ENCODE measurements at regions not wholly inside any gene's neighbourhood (a gene's known extent, or its start where the extent isn't known, plus 50 kb on each side); places are given as distances from the start of the nearest gene placed in this dataset.
"Not testable (repeated sequence)": the region's sequence is repeated elsewhere in the genome, so short reads cannot be mapped to it uniquely, and the experiment has no call there.

DNA sequence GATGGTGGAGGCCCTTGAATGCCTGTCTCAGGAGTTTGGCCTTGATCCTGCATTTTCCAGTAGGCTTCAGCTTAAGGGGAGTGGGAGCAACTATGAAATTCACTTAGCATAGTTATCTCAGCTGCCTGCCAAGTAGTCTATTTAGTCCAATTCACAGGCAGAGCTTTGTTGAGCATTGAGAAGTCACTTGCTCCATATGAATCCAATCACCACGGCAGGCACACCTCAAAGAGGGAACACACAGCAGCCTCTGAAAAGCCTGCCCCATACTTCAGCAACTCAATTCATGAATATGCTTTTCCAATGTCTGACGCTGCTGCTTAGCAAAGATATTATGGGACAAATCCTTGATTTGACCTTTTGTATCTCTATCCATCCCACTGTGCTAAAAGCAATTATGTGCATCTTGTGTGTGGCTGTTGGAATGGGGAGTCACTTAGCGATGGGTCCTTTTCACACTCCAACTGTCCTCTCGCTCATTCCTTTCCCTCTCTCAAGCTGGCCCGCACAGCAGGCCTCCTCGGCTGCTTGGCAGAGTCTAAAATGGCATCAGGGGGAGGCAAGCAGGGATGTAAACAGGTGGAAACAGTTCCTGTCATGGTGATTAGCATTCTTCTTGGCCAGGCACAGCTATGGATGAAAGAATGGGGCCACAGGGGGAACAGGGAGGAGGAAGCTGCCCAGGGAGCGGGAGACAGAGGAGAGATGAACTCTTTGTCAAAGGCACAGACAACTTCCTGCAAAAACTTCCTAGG, 56.0 kb upstream of the LRPPRC start:
- no peaks in the 10 kb centered on the region for H3K9me3 ChIP-seq
- H3K4me1 ChIP-seq, result no peaks in the 10 kb centered on the region
- no peaks in the 10 kb centered on the region for H3K36me3 ChIP-seq (replicated peaks)
- no peak for DNase-seq (ENCODE audit: low spot score in 2 of 2)
- no peaks in the 10 kb centered on the region for H3K27me3 ChIP-seq (ENCODE audit: low read depth)
- in situ Hi-C loops (cut with MboI; ENCODE audit: low sequenced_read_pairs), result no loop called here
- H3K4me3 ChIP-seq, result no peak overlapping the region

DNA sequence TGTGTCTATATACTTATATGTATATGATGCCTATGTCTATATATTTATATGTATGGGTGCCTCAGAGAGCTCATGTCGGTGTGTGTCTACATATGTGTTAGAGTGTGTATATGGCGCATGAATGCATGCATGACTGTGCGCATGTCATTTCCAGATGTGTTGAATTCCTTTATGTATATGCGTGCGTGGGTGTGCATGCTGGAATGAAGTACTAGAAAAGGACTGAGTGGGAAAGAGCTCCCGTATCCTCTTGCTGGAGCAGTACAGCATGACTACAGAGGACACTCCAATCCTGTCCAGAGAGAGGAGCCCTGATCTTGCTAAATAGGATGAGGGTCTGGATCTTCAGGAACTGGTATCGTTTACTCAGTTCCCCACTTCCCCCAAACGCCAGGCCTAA, 56.8 kb upstream of the LRPPRC start:
- Histone ChIP-seq H3K4me3 (no peak overlapping the region), H3K36me3 (replicated peaks) (no peaks in the 10 kb centered on the region), H3K4me1 (no peaks in the 10 kb centered on the region), H3K27me3 (ENCODE audit: low read depth) (no peaks in the 10 kb centered on the region), H3K9me3 (no peaks in the 10 kb centered on the region)
- in situ Hi-C loops (cut with MboI; ENCODE audit: low sequenced_read_pairs), result no loop called here
- DNase-seq (ENCODE audit: low spot score in 2 of 2), result no peak

DNA sequence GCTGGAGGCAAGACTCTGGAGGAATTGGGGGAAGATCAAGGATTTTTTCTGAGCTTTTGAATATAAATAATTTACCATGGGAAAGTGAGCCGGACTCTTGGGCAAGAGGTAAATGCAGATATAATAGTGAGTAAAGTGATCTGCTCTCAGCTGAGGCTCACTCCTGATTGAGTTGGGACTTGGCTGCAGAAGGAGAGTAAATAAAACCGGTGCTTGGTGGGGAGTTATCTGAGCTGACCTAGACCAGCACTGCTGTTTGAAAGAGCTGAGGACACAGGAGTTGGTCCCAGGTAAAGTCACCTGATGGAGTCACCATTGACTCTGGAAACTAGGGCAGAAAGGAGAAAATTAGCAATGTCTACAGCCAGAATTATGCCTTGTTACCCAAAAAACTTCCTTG, 57.3 kb upstream of the LRPPRC start:
- no peak overlapping the region for H3K4me3 ChIP-seq
- no peak for DNase-seq (ENCODE audit: low spot score in 2 of 2)
- in situ Hi-C loops (cut with MboI; ENCODE audit: low sequenced_read_pairs), result no loop called here

DNA sequence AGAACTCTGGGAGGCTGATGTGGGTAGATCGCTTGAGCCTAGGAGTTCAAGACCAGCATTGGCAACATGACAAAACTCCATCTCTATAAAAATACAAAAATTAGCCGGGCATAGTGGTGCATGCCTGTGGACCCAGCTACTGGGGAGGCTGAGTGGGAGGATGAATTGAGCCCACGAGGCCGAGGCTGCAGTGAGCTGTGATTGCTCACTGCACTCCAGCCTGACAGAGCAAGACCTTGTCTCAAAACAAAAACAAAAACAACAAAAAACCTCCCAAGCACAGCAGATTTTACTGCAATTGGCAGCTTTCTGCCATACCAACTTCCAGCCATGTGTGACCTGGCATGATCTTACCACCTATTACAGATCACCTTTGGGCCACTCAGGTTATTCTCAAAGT, 57.7 kb upstream of the LRPPRC start:
- no peak for DNase-seq (ENCODE audit: low spot score in 2 of 2)
- H3K4me3 ChIP-seq, result no peak overlapping the region
- no peaks in the 10 kb centered on the region for H3K27me3 ChIP-seq (ENCODE audit: low read depth)
- H3K36me3 ChIP-seq (replicated peaks), result no peaks in the 10 kb centered on the region
- H3K4me1 ChIP-seq, result no peaks in the 10 kb centered on the region
- H3K9me3 ChIP-seq, result no peaks in the 10 kb centered on the region
- in situ Hi-C loops (cut with MboI; ENCODE audit: low sequenced_read_pairs), result no loop called here

More for the DNA sequence above, 57.3 kb upstream of the LRPPRC start:
- no peaks in the 10 kb centered on the region for H3K36me3 ChIP-seq (replicated peaks)
- no peaks in the 10 kb centered on the region for H3K9me3 ChIP-seq
- no peaks in the 10 kb centered on the region for H3K4me1 ChIP-seq
- H3K27me3 ChIP-seq (ENCODE audit: low read depth), result no peaks in the 10 kb centered on the region

DNA sequence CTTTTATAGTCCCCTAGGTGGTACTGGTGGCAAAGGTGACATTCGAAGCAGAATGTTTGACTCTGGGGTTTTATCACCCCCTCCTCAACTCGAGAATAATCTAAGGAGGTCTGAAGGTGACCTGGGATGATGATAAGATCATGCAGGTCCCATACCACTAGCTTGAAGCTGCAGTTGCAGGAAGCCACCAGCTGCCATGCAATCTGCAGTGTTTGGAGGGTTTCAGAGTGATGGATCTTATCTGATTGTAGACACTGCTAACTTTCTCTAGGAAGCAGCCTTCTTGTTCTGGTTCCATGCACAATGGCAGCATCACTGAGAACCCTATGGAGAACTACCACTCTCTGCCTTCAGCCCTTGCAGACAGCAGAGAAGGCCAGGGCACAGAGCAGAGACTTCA, 59.4 kb upstream of the LRPPRC start:
- Histone ChIP-seq H3K27me3 (ENCODE audit: low read depth) (no peaks in the 10 kb centered on the region), H3K4me1 (no peaks in the 10 kb centered on the region), H3K36me3 (replicated peaks) (no peaks in the 10 kb centered on the region), H3K9me3 (no peaks in the 10 kb centered on the region), H3K4me3 (no peak overlapping the region)
- no peak for DNase-seq (ENCODE audit: low spot score in 2 of 2)
- in situ Hi-C loops (cut with MboI; ENCODE audit: low sequenced_read_pairs), result no loop called here

DNA sequence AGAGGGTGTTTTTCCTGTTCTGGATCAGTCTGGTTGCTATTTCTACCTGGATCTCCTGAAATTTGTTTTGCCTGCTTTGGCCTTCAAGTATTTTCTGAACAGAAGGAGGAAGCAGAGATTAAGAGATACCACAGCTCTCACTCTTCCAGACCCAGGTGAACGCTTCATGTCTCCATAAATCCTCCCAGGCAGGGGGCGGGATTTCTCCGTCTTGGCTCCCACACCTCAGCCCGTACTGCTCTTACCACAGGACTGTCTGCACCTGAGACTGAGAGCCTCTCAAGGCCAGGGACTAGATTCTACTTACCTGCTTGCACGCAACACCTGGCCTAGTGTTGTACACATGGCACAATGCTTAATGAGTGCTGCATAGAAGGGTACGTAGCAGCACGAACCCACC, 59.9 kb upstream of the LRPPRC start:
- Histone ChIP-seq H3K36me3 (replicated peaks) (no peaks in the 10 kb centered on the region), H3K9me3 (no peaks in the 10 kb centered on the region), H3K27me3 (ENCODE audit: low read depth) (no peaks in the 10 kb centered on the region), H3K4me3 (no peak overlapping the region), H3K4me1 (no peaks in the 10 kb centered on the region)
- in situ Hi-C loops (cut with MboI; ENCODE audit: low sequenced_read_pairs), result no loop called here
- no peak for DNase-seq (ENCODE audit: low spot score in 2 of 2)

DNA sequence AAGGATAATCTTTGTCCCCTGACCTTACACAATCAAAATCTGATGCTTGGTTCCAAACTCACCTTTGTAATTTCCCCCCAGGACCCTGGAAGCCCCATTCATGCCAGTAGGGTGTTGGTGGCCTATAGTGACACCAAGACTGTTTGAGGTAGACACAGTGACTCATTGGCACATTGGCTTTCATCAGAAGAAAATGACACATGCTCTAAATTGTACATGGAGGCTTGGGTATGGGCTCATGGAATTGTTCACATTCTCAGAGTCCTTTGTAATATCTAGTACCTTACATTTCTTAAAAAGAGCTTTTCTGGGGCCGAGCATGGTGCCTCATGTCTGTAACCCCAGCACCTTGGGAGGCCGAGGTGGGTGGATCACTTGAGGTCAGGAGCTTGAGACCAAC, 61.2 kb upstream of the LRPPRC start:
- no peaks in the 10 kb centered on the region; the same call in 1 of the 2 replicates for H3K36me3 ChIP-seq (replicated peaks)
- no peak for DNase-seq (ENCODE audit: low spot score in 2 of 2)
- in situ Hi-C loops (cut with MboI; ENCODE audit: low sequenced_read_pairs), result no loop called here

DNA sequence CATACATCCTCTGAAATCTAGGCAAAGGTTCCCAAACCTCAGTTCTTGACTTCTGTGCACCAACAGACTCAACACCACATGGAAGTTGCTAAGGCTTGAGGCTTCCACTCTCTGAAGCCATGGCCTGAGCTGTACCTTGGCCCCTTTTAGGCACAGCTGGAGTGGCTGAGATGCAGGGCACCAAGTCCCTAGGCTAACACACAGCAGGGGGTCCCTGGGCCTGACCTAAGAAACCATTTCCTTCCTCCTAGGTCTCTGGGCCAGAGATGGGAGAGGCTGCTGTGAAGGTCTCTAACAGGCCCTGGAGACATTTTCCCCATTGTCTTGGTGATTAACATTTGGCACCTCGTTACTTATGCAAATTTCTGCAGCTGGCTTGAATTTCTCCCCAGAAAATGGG, 64.5 kb upstream of the LRPPRC start:
- DNase-seq (ENCODE audit: low spot score in 2 of 2); H3K9me3 ChIP-seq; H3K4me1 ChIP-seq; in situ Hi-C loops (cut with MboI; ENCODE audit: low sequenced_read_pairs); H3K27me3 ChIP-seq (ENCODE audit: low read depth); H3K4me3 ChIP-seq; H3K36me3 ChIP-seq (replicated peaks): not testable (repeated sequence)

More for the DNA sequence above, 61.2 kb upstream of the LRPPRC start:
- Histone ChIP-seq H3K4me1 (no peaks in the 10 kb centered on the region), H3K9me3 (no peaks in the 10 kb centered on the region), H3K27me3 (ENCODE audit: low read depth) (no peaks in the 10 kb centered on the region), H3K4me3 (no peak overlapping the region)

DNA sequence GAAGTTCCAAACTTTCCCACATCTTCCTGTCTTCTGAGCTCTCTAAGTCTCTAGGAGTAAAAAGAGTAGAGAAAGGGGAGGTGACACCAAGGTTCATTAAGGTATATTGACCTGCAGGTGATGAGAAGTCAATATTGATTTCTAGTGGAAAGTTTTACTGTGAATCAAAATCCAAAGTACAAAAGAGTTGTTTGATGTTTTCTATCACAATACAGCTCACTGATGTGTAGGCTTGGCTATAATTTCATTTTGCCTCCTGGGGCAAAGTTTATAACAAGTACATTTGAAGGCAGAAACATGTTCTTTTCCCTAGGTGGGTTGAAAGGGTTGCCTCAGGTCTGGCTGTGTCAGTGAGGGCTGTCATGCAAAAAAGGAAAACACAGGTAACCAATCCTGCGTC, 65.2 kb upstream of the LRPPRC start:
- no peaks in the 10 kb centered on the region for H3K4me1 ChIP-seq
- in situ Hi-C loops (cut with MboI; ENCODE audit: low sequenced_read_pairs), result no loop called here
- no peaks in the 10 kb centered on the region for H3K9me3 ChIP-seq
- no peak for DNase-seq (ENCODE audit: low spot score in 2 of 2)
- H3K27me3 ChIP-seq (ENCODE audit: low read depth), result no peaks in the 10 kb centered on the region
- no peak overlapping the region for H3K4me3 ChIP-seq
- no peaks in the 10 kb centered on the region; the same call in 1 of the 2 replicates for H3K36me3 ChIP-seq (replicated peaks)

DNA sequence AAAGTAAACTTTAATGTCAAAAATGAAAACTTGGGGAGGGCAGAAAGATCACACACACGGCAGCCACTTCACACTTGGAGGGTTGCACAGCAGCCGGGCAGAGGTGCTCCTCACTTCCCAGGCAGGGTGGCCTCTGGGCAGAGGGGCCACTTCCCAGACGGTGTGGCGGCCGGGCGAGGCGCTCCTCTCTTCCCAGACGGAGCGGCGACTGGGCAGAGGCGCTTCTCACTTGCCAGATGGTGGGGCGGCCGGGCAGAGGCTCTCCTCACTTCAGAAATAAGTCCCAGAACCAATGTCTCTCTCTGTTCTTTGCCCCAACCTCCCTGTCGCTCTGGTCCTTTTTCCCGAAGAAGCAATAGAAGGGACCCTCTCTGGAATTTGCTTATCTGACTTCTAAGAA, 65.7 kb upstream of the LRPPRC start:
- H3K27me3 ChIP-seq (ENCODE audit: low read depth), result no peaks in the 10 kb centered on the region
- no peaks in the 10 kb centered on the region; the same call in 1 of the 2 replicates for H3K36me3 ChIP-seq (replicated peaks)
- in situ Hi-C loops (cut with MboI; ENCODE audit: low sequenced_read_pairs), result no loop called here
- no peaks in the 10 kb centered on the region for H3K9me3 ChIP-seq
- no peak overlapping the region for H3K4me3 ChIP-seq
- no peaks in the 10 kb centered on the region for H3K4me1 ChIP-seq
- DNase-seq (ENCODE audit: low spot score in 2 of 2), result no peak

DNA sequence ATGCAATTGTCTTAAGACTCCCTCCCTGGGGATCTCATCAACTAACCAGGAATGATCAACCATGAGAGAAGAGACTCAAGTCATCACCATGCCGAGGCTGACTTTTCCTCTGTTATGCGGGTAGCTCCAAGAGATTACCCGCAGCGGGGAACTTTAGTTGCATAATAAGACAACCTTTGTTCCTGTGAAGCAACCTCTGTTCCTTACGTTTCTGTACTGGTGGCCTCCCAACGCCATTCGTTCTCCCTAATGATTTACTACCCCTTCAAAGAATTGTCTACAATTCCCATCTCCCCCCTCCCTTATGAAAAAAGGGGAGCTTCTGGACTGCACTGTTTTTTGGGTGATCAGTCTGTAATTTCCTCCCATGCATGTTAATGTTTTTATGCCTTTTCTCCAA, 66.1 kb upstream of the LRPPRC start:
- no peaks in the 10 kb centered on the region for H3K4me1 ChIP-seq
- no peaks in the 10 kb centered on the region for H3K27me3 ChIP-seq (ENCODE audit: low read depth)
- H3K4me3 ChIP-seq, result no peak overlapping the region
- no peaks in the 10 kb centered on the region for H3K9me3 ChIP-seq
- no peak for DNase-seq (ENCODE audit: low spot score in 2 of 2)
- in situ Hi-C loops (cut with MboI; ENCODE audit: low sequenced_read_pairs), result no loop called here
- no peaks in the 10 kb centered on the region; the same call in 1 of the 2 replicates for H3K36me3 ChIP-seq (replicated peaks)

DNA sequence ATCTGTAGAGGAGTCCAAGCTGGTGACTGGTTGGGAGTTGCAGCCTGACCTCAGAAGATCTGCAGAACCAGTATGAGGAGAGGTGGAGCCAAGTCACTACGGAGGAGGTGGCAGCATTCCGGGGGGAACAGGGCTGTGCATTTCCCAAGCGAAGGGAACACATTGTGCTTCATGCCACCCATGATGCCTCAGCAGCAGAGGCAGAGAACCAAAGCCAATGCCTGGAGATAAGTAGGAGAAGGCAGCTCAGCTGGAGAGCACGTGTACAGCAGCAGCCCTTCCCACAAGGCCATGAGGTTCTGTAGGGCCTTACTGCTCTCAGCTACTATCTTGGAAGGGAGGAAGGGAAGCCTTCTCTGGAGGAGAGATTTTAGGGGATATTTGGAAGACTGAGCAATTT, 67.2 kb upstream of the LRPPRC start:
- no peaks in the 10 kb centered on the region for H3K9me3 ChIP-seq
- no peak overlapping the region for H3K4me3 ChIP-seq
- H3K4me1 ChIP-seq, result no peaks in the 10 kb centered on the region
- no peak for DNase-seq (ENCODE audit: low spot score in 2 of 2)
- no peaks in the 10 kb centered on the region; the same call in 1 of the 2 replicates for H3K36me3 ChIP-seq (replicated peaks)
- no peaks in the 10 kb centered on the region for H3K27me3 ChIP-seq (ENCODE audit: low read depth)
- in situ Hi-C loops (cut with MboI; ENCODE audit: low sequenced_read_pairs), result no loop called here

DNA sequence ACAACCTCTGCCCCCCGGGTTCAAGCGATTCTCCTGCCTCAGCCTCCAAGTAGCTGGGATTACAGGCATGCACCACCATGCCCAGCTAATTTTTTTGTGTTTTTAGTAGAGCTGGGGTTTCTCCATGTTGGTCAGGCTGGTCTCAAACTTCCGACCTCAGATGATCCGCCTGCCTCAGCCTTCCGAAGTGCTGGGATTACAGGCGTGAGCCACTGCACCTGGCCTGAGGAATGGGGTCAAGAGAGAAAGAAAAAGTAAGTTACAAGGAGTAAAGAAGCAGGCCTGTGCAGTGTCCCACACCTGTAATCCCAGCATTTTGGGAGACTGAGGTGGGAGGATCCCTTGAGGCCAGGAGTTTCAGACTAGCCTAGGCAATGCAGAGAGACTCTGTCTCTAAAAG, 68.5 kb upstream of the LRPPRC start:
- H3K4me1 ChIP-seq; H3K4me3 ChIP-seq; H3K9me3 ChIP-seq; DNase-seq (ENCODE audit: low spot score in 2 of 2); H3K27me3 ChIP-seq (ENCODE audit: low read depth); H3K36me3 ChIP-seq (replicated peaks); in situ Hi-C loops (cut with MboI; ENCODE audit: low sequenced_read_pairs): not testable (repeated sequence)

DNA sequence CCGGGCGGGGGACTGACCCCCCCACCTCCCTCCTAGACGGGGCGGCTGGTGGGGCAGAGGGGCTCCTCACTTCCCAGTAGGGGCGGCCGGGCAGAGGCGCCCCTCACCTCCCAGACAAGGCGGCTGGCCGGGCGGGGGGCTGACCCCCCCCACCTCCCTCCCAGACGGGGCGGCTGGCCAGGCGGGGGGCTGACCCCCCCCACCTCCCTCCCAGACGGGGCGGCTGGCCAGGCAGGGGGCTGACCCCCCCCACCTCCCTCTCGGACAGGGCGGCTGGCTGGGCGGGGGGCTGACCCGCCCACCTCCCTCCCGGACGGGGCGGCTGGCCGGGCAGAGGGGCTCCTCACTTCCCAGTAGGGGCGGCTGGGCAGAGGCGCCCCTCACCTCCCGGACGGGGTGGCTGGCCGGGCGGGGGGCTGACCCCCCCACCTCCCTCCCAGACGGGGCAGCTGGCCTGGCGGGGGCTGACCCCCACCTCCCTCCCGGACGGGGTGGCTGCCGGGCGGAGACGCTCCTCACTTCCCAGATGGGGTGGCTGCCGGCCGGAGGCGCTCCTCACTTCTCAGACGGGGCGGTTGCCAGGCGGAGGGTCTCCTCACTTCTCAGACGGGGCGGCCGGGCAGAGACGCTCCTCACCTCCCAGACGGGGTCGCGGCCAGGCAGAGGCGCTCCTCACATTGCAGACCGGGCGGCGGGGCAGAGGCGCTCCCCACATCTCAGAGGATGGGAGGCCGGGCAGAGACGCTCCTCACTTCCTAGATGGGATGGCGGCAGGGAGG, 71.4 kb upstream of the LRPPRC start:
- H3K27me3 ChIP-seq (ENCODE audit: low read depth); DNase-seq (ENCODE audit: low spot score in 2 of 2); in situ Hi-C loops (cut with MboI; ENCODE audit: low sequenced_read_pairs); H3K4me3 ChIP-seq; H3K4me1 ChIP-seq; H3K36me3 ChIP-seq (replicated peaks); H3K9me3 ChIP-seq: not testable (repeated sequence)
